Uterus (tissue), 2 donors: ENCODE measurements at regions not wholly inside any gene's neighbourhood (a gene's known extent, or its start where the extent isn't known, plus 50 kb on each side); places are given as distances from the start of the nearest gene placed in this dataset.

Experiments
- POLR2A ChIP-seq, 2 donors: fragments of 450-650 bp; IDR thresholded peaks; one replicate each; pipeline ENCODE4 v1.6.1; 2016; ENCODE audit warnings: antibody characterized with exemption in 2 of 2, mild to moderate bottlenecking in 1 of 2, moderate library complexity in 1 of 2
- TF ChIP-seq, protein P1 (sequence below), 4 experiments: fragments of 200-600 bp in 2 of 4; fragments of 450-650 bp in 2 of 4; sonication (generic) in 2 of 4; IDR thresholded peaks; one replicate each; pipeline ENCODE4 v1.5.1; 2016 to 2019; ENCODE audit warnings: antibody characterized with exemption in 4 of 4, mild to moderate bottlenecking in 2 of 4, moderate library complexity in 1 of 4

DNA sequence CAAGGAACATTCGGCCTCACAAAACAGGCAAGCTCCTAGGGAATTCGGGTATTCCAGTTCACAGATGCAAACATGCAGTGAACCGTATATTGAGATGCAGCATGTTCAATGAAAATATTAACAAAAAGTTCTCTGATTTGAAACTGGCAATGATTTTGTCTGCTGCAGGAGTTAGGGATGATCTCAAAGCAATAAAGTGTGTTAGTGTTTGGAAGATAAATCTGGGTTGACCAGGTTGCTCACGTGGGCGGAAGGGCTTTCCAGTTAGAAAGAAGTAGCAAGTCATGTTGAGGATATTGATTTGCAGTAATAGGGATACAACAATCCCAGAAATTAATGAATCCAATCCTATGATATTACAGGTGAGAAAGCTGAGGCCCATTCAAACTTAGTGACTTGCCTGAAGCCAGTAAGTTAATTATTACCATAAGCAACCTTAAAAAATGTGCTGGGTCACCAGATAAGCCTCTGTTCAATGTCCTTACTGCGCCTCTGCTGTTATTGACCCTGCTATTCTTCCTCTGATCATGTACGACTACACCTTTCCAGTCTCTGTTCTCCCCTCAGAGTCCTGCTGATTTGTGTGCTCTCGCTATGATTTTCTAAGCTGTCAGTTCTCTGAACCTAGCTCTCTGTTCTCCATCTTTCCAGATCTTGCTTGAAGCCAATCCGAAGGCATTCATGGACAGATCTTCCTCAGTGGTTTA, 370.8 kb downstream of the DSEL start:
- TF ChIP-seq, protein P1, sequence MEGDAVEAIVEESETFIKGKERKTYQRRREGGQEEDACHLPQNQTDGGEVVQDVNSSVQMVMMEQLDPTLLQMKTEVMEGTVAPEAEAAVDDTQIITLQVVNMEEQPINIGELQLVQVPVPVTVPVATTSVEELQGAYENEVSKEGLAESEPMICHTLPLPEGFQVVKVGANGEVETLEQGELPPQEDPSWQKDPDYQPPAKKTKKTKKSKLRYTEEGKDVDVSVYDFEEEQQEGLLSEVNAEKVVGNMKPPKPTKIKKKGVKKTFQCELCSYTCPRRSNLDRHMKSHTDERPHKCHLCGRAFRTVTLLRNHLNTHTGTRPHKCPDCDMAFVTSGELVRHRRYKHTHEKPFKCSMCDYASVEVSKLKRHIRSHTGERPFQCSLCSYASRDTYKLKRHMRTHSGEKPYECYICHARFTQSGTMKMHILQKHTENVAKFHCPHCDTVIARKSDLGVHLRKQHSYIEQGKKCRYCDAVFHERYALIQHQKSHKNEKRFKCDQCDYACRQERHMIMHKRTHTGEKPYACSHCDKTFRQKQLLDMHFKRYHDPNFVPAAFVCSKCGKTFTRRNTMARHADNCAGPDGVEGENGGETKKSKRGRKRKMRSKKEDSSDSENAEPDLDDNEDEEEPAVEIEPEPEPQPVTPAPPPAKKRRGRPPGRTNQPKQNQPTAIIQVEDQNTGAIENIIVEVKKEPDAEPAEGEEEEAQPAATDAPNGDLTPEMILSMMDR (IDR thresholded peaks at IDR 0.05), result no peak
- no peak for TF ChIP-seq POLR2A (IDR thresholded peaks at IDR 0.05)
